Panc1 (cell line): ENCODE measurements at regions not wholly inside any gene's neighbourhood (a gene's known extent, or its start where the extent isn't known, plus 50 kb on each side); places are given as distances from the start of the nearest gene placed in this dataset.
"Not testable (repeated sequence)": the region's sequence is repeated elsewhere in the genome, so short reads cannot be mapped to it uniquely, and the experiment has no call there.

Experiments used
- ATAC-seq: fragments of 200-7000 bp; cut with Tn5 transposase; 2 replicates; pipeline ENCODE4 v1.9.1; 2020; ENCODE audit warnings: mild to moderate bottlenecking, moderate library complexity
- BruUV-seq: library from RNA; stranded (reverse); fragments of 400-500 nt; replicated peaks from 2 replicates; lab custom pipeline; 2021; lab: Mats Ljungman, UMichigan
- CTCF ChIA-PET: fragments of 300-600 bp; sonication (Branson Sonifier 250); formaldehyde crosslinking; loops from one replicate; lab custom pipeline; 2022; ENCODE audit warnings: antibody characterized with exemption; lab: Charles Lee
- POLR2A ChIA-PET: fragments of 300-600 bp; sonication (Branson Sonifier 250); formaldehyde crosslinking; loops from one replicate; lab custom pipeline; 2022; ENCODE audit warnings: antibody characterized with exemption; lab: Charles Lee
- DNase-seq: peaks from one replicate; pipeline ENCODE4 v3.0.0-alpha.2; 2010; ENCODE audit warnings: low read depth, low spot score
- H3K27ac ChIP-seq: 2 replicates; pipeline ENCODE4 v1.5.1; 2011; ENCODE audit warnings: mild to moderate bottlenecking, low read length, inconsistent platforms
- H3K27me3 ChIP-seq: fragments of 200-500 bp; sonication (Bioruptor generic); 2 replicates; pipeline ENCODE4 v1.6.0; 2014; ENCODE audit warnings: low read length, inconsistent platforms; ENCODE audit not compliant: control insufficient read depth, insufficient read depth
- H3K36me3 ChIP-seq: fragments of 200-500 bp; sonication (Bioruptor generic); 2 replicates; pipeline ENCODE4 v1.5.1; 2014; ENCODE audit warnings: inconsistent platforms, mild to moderate bottlenecking, low read length, moderate library complexity; ENCODE audit not compliant: control insufficient read depth, insufficient read depth
- H3K4me1 ChIP-seq: 2 replicates; pipeline ENCODE4 v1.5.1; 2011; ENCODE audit warnings: inconsistent platforms, mild to moderate bottlenecking, low read length, moderate library complexity; ENCODE audit not compliant: control insufficient read depth, insufficient read depth
- H3K4me3 ChIP-seq, 2 experiments: 2 replicates each; pipeline ENCODE4 v1.5.1; 2011 to 2012; ENCODE audit warnings: low read depth in 2 of 2, low read length in 2 of 2, mild to moderate bottlenecking in 2 of 2, inconsistent platforms in 1 of 2, moderate library complexity in 1 of 2
- H3K9me3 ChIP-seq: fragments of 200-500 bp; sonication (Bioruptor generic); 2 replicates; pipeline ENCODE4 v1.5.1; 2014; ENCODE audit warnings: low read depth, mild to moderate bottlenecking, inconsistent platforms, low read length, moderate library complexity; ENCODE audit not compliant: control insufficient read depth, insufficient read depth
- CTCF ChIP-seq: fragments of 450-650 bp; IDR thresholded peaks from 2 replicates; pipeline ENCODE4 v1.5.1; 2017; ENCODE audit warnings: mild to moderate bottlenecking
- POLR2AphosphoS5 ChIP-seq: IDR thresholded peaks from 2 replicates; pipeline ENCODE4 v1.6.1; 2012; ENCODE audit warnings: mild to moderate bottlenecking, low read depth, low read length, moderate library complexity
- REST ChIP-seq, 2 experiments: IDR thresholded peaks; 2 replicates each; pipeline ENCODE4 v1.6.1; 2011 to 2012; ENCODE audit warnings: low read depth in 2 of 2, control low read depth in 1 of 2, low read length in 1 of 2, mild to moderate bottlenecking in 1 of 2, moderate library complexity in 1 of 2; ENCODE audit not compliant: insufficient read depth in 1 of 2
- SIN3A ChIP-seq: IDR thresholded peaks from 2 replicates; pipeline ENCODE4 v1.6.1; 2012; ENCODE audit warnings: low read depth, mild to moderate bottlenecking, low read length, moderate library complexity, borderline replicate concordance; ENCODE audit not compliant: insufficient read depth
- TCF7L2 ChIP-seq: IDR thresholded peaks from 2 replicates; pipeline ENCODE4 v1.6.1; 2011; ENCODE audit warnings: mild to moderate bottlenecking, low read depth, low read length, inconsistent platforms
- in situ Hi-C: cut with HindIII; loops from 2 replicates; pipeline ENCODE4 v1.10.0; 2016; ENCODE audit warnings: low sequenced_read_pairs, low pct_unique_long_range_greater_than_20kb
- intact Hi-C: fragments of 100-400 bp; cut with micrococcal nuclease; formaldehyde crosslinking; loops from one replicate; pipeline ENCODE4 v1.10.0; 2022; ENCODE audit not compliant: unreplicated experiment

GRCh38 chr12:102281231-102281630 is 83.6 kb upstream of the PMCH start:
- POLR2A ChIA-PET = no interaction called here
- in situ Hi-C loops = no loop called here
- Histone ChIP-seq H3K4me3 (no peak overlapping the region), H3K36me3 (no peaks in the 10 kb centered on the region), H3K27me3 (no peaks in the 10 kb centered on the region), H3K4me1 (no peaks in the 10 kb centered on the region), H3K27ac (no peak overlapping the region), H3K9me3 (no peaks in the 10 kb centered on the region)
- TF ChIP-seq CTCF (no peak), POLR2AphosphoS5 (no peak), REST (IDR thresholded peaks at IDR 0.05; ENCODE audit: insufficient read depth in 1 of 2, low read depth in 2 of 2, low read length in 1 of 2) (no peak), SIN3A (no peak), TCF7L2 (no peak)
- CTCF ChIA-PET = no interaction called here
- no TSS peak for BruUV-seq
- DNase-seq = no peak
- intact Hi-C loops = no loop called here
- no peak for ATAC-seq

GRCh38 chr12:102255687-102256086 is 58.1 kb upstream of the PMCH start:
- POLR2A ChIA-PET, intact Hi-C loops, in situ Hi-C loops, BruUV-seq, H3K27me3 ChIP-seq, ATAC-seq, DNase-seq, H3K9me3 ChIP-seq, H3K36me3 ChIP-seq, H3K27ac ChIP-seq, H3K4me3 ChIP-seq, CTCF ChIA-PET, H3K4me1 ChIP-seq: not testable (repeated sequence)

- POLR2A ChIA-PET, in situ Hi-C loops, H3K36me3 ChIP-seq, H3K27me3 ChIP-seq, intact Hi-C loops, H3K4me3 ChIP-seq, ATAC-seq, BruUV-seq, DNase-seq, H3K27ac ChIP-seq, CTCF ChIA-PET, H3K4me1 ChIP-seq, H3K9me3 ChIP-seq: not testable (repeated sequence)
Measured at GRCh38 chr12:102251005-102251404, 53.4 kb upstream of the PMCH start.
